H9 (cell line): ENCODE measurements at regions not wholly inside any gene's neighbourhood (a gene's known extent, or its start where the extent isn't known, plus 50 kb on each side); places are given as distances from the start of the nearest gene placed in this dataset.

ENCODE experiments used
- DNase-seq: peaks from one replicate; pipeline ENCODE4 v3.0.0-alpha.2; 2017
- H2AFZ ChIP-seq: one replicate; pipeline ENCODE4 v1.6.1; 2013; ENCODE audit warnings: mild to moderate bottlenecking, low read length, control low read depth, moderate library complexity
- H2AK5ac ChIP-seq: 2 replicates; pipeline ENCODE4 v1.6.1; 2013; ENCODE audit warnings: low read length, control low read depth, mixed read lengths; ENCODE audit not compliant: insufficient read length
- H2BK120ac ChIP-seq: one replicate; pipeline ENCODE4 v1.6.1; 2013; ENCODE audit warnings: low read depth, mild to moderate bottlenecking, low read length, control low read depth, inconsistent platforms; ENCODE audit not compliant: poor library complexity, severe bottlenecking
- H2BK12ac ChIP-seq: 2 replicates; pipeline ENCODE4 v1.6.1; 2013; ENCODE audit warnings: low read length, control low read depth, mixed read lengths, low read depth; ENCODE audit not compliant: insufficient read length
- H2BK15ac ChIP-seq: 2 replicates; pipeline ENCODE4 v1.6.1; 2013; ENCODE audit warnings: low read depth, low read length, control low read depth
- H2BK20ac ChIP-seq: one replicate; pipeline ENCODE4 v1.6.1; 2013; ENCODE audit warnings: low read depth, mild to moderate bottlenecking, low read length, control low read depth, inconsistent platforms; ENCODE audit not compliant: poor library complexity, severe bottlenecking
- H2BK5ac ChIP-seq: 2 replicates; pipeline ENCODE4 v1.6.1; 2013; ENCODE audit warnings: low read length, control low read depth, mixed read lengths; ENCODE audit not compliant: insufficient read length
- H3K14ac ChIP-seq: 2 replicates; pipeline ENCODE4 v1.6.1; 2013; ENCODE audit warnings: low read length, control low read depth; ENCODE audit not compliant: insufficient read depth
- H3K18ac ChIP-seq: 2 replicates; pipeline ENCODE4 v1.6.1; 2013; ENCODE audit warnings: low read depth, mild to moderate bottlenecking, mixed read lengths, low read length, control low read depth; ENCODE audit not compliant: insufficient read length
- H3K23ac ChIP-seq: 2 replicates; pipeline ENCODE4 v1.6.1; 2013; ENCODE audit warnings: low read length, control low read depth, mixed read lengths, low read depth; ENCODE audit not compliant: insufficient read length
- H3K23me2 ChIP-seq: 2 replicates; pipeline ENCODE4 v1.6.1; 2013; ENCODE audit warnings: low read depth, mild to moderate bottlenecking, mixed read lengths, low read length, control low read depth; ENCODE audit not compliant: insufficient read length, poor library complexity, severe bottlenecking
- H3K27ac ChIP-seq: 2 replicates; pipeline ENCODE4 v1.5.1; 2013; ENCODE audit warnings: low read length, control low read depth, mixed read lengths, low read depth; ENCODE audit not compliant: insufficient read length
- H3K27me3 ChIP-seq: 2 replicates; pipeline ENCODE4 v1.6.1; 2013; ENCODE audit warnings: low read length, control low read depth, inconsistent platforms; ENCODE audit not compliant: insufficient read depth
- H3K4ac ChIP-seq: 2 replicates; pipeline ENCODE4 v1.6.1; 2013; ENCODE audit warnings: low read depth, mild to moderate bottlenecking, control low read depth, inconsistent platforms, low read length, moderate library complexity
- H3K4me1 ChIP-seq: 2 replicates; pipeline ENCODE4 v1.6.1; 2013; ENCODE audit warnings: low read length, control low read depth, inconsistent platforms; ENCODE audit not compliant: insufficient read depth
- H3K4me2 ChIP-seq: 2 replicates; pipeline ENCODE4 v1.6.1; 2013; ENCODE audit warnings: low read length, control low read depth, mixed read lengths; ENCODE audit not compliant: insufficient read length, insufficient read depth
- H3K56ac ChIP-seq: 2 replicates; pipeline ENCODE4 v1.6.1; 2013; ENCODE audit warnings: low read depth, mild to moderate bottlenecking, mixed read lengths, low read length, control low read depth; ENCODE audit not compliant: insufficient read length
- H3K79me1 ChIP-seq: 2 replicates; pipeline ENCODE4 v1.6.1; 2013; ENCODE audit warnings: low read depth, mild to moderate bottlenecking, moderate library complexity, low read length, control low read depth, inconsistent platforms; ENCODE audit not compliant: insufficient read depth, poor library complexity, severe bottlenecking
- H3K79me2 ChIP-seq: 2 replicates; pipeline ENCODE4 v1.6.1; 2013; ENCODE audit warnings: low read length, control low read depth, inconsistent platforms; ENCODE audit not compliant: insufficient read depth
- H3K9ac ChIP-seq: 2 replicates; pipeline ENCODE4 v1.6.1; 2013; ENCODE audit warnings: low read length, control low read depth, mixed read lengths; ENCODE audit not compliant: insufficient read length; ENCODE audit errors: extremely low read depth
- H3K9me3 ChIP-seq: one replicate; pipeline ENCODE4 v1.6.1; 2013; ENCODE audit warnings: low read depth, low read length, inconsistent platforms; ENCODE audit not compliant: control insufficient read depth
- H3T11ph ChIP-seq: one replicate; pipeline ENCODE4 v1.6.1; 2013; ENCODE audit warnings: mild to moderate bottlenecking, low read length, control low read depth, inconsistent platforms
- H4K20me1 ChIP-seq: one replicate; pipeline ENCODE4 v1.6.1; 2013; ENCODE audit not compliant: control insufficient read depth, insufficient read length, insufficient read depth
- H4K5ac ChIP-seq: 2 replicates; pipeline ENCODE4 v1.6.1; 2013; ENCODE audit warnings: low read depth, mild to moderate bottlenecking, mixed read lengths, low read length, control low read depth; ENCODE audit not compliant: insufficient read length
- H4K8ac ChIP-seq: replicated peaks from 2 replicates; pipeline ENCODE4 v1.6.1; 2013; ENCODE audit warnings: low read length, control low read depth, mixed read lengths, low read depth; ENCODE audit not compliant: insufficient read length
- H4K91ac ChIP-seq: 2 replicates; pipeline ENCODE4 v1.6.1; 2013; ENCODE audit warnings: low read depth, mild to moderate bottlenecking, moderate library complexity, mixed read lengths, low read length, control low read depth; ENCODE audit not compliant: insufficient read length
- H3K27ac Mint-ChIP-seq, 3 experiments: 2 replicates in 2 of 3; 3 replicates in 1 of 3; pipeline ENCODE4 v1.8.0; 2020 to 2021; ENCODE audit warnings: mixed read lengths in 3 of 3, mild to moderate bottlenecking in 1 of 3, moderate library complexity in 1 of 3
- H3K27me3 Mint-ChIP-seq: 2 replicates; pipeline ENCODE4 v1.8.0; 2021; ENCODE audit warnings: low read depth, mild to moderate bottlenecking, moderate library complexity, mixed read lengths
- H3K36me3 Mint-ChIP-seq, 3 experiments: 2 replicates in 2 of 3; 3 replicates in 1 of 3; pipeline ENCODE4 v1.8.0; 2020 to 2021; ENCODE audit warnings: low read depth in 3 of 3, mixed read lengths in 3 of 3; ENCODE audit not compliant: insufficient read depth in 1 of 3
- H3K4me1 Mint-ChIP-seq, 2 experiments: 2 replicates each; pipeline ENCODE4 v1.8.0; 2020; ENCODE audit warnings: mixed read lengths in 2 of 2
- H3K4me3 Mint-ChIP-seq, 2 experiments: 2 replicates in 1 of 2; 3 replicates in 1 of 2; pipeline ENCODE4 v1.8.0; 2020 to 2021; ENCODE audit warnings: mild to moderate bottlenecking in 2 of 2, mixed read lengths in 2 of 2, moderate library complexity in 1 of 2
- H3K9me3 Mint-ChIP-seq, 2 experiments: 2 replicates in 1 of 2; 3 replicates in 1 of 2; pipeline ENCODE4 v1.8.0; 2020; ENCODE audit warnings: mild to moderate bottlenecking in 2 of 2, mixed read lengths in 2 of 2, moderate library complexity in 1 of 2
- WGBS: extraction: QIAGEN DNeasy Blood & Tissue Kit; methylation state at CpG from one replicate; pipeline ENCODE4 v1.1.7; 2013; ENCODE audit warnings: missing lambda C conversion rate, low lambda C conversion rate, mixed read lengths; ENCODE audit not compliant: insufficient read length; ENCODE audit errors: extremely low coverage; 5-methylcytosine and 5-hydroxymethylcytosine counted together
- TF ChIP-seq, protein P1 (sequence below): fragments of 200-600 bp; sonication (generic); conservative IDR thresholded peaks from 3 replicates; pipeline ENCODE4 v1.8.0; 2021; ENCODE audit warnings: antibody characterized with exemption, mild to moderate bottlenecking

DNA sequence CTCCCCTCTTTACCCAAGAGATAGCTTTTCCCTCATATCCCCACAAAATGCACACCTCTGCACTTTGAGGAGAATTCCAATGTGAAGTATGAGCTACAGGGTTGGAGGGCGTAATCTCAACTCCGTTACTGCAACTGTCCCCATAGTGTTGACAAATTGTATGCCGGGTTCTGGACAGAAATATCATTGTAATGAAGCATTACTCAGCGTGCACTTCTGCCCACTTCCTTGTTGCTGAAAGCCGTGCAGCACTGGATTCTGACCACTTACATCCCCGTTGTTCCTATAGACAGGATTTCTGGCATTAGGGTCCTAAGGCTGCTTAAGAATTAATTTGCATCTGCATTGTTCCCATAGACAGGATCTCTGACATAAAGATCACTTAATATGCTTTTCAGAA lies 205.6 kb downstream of the RHOU start:
- Histone ChIP-seq H3K79me2 (no peaks in the 10 kb centered on the region), H2BK15ac (no peak overlapping the region), H2BK20ac (no peak overlapping the region), H3K9ac (no peak overlapping the region), H3K56ac (no peak overlapping the region), H3K4me1 (no peaks in the 10 kb centered on the region; the same call in 1 of the 2 replicates), H3K18ac (no peak overlapping the region), H3K23me2 (no peaks in the 10 kb centered on the region), H3K27me3 (no peaks in the 10 kb centered on the region), H2BK5ac (no peak overlapping the region), H2BK120ac (no peak overlapping the region), H3K23ac (no peak overlapping the region), H3K9me3 (no peaks in the 10 kb centered on the region), H3T11ph (no peak overlapping the region), H3K27ac (no peak overlapping the region), H4K8ac (no peak overlapping the region), H4K20me1 (no peaks in the 10 kb centered on the region), H3K4me2 (no peak overlapping the region), H3K4ac (no peak overlapping the region), H3K14ac (no peak overlapping the region), H2AK5ac (no peak overlapping the region), H2AFZ (no peak overlapping the region), H2BK12ac (no peak overlapping the region), H4K91ac (no peak overlapping the region), H3K79me1 (no peaks in the 10 kb centered on the region), H4K5ac (no peak overlapping the region)
- Mint-ChIP-seq H3K36me3 (no peaks in the 10 kb centered on the region), H3K4me3 (no peak overlapping the region), H3K9me3 (no peaks in the 10 kb centered on the region; a peak in 1 of 5 replicates), H3K27ac (no peak overlapping the region), H3K27me3 (peaks cover 10% of the 10 kb centered on the region), H3K4me1 (peaks cover 54 to 61% of the 10 kb centered on the region in 2 experiments)
- DNase-seq, result no peak
- no CpG with 5 or more reads among the region's 6 CpGs for WGBS
- TF ChIP-seq, protein P1, sequence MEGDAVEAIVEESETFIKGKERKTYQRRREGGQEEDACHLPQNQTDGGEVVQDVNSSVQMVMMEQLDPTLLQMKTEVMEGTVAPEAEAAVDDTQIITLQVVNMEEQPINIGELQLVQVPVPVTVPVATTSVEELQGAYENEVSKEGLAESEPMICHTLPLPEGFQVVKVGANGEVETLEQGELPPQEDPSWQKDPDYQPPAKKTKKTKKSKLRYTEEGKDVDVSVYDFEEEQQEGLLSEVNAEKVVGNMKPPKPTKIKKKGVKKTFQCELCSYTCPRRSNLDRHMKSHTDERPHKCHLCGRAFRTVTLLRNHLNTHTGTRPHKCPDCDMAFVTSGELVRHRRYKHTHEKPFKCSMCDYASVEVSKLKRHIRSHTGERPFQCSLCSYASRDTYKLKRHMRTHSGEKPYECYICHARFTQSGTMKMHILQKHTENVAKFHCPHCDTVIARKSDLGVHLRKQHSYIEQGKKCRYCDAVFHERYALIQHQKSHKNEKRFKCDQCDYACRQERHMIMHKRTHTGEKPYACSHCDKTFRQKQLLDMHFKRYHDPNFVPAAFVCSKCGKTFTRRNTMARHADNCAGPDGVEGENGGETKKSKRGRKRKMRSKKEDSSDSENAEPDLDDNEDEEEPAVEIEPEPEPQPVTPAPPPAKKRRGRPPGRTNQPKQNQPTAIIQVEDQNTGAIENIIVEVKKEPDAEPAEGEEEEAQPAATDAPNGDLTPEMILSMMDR, result no peak
